ENCODE measurements at regions not wholly inside any gene's neighbourhood (a gene's known extent, or its start where the extent isn't known, plus 50 kb on each side); places are given as distances from the start of the nearest gene placed in this dataset.

DNA sequence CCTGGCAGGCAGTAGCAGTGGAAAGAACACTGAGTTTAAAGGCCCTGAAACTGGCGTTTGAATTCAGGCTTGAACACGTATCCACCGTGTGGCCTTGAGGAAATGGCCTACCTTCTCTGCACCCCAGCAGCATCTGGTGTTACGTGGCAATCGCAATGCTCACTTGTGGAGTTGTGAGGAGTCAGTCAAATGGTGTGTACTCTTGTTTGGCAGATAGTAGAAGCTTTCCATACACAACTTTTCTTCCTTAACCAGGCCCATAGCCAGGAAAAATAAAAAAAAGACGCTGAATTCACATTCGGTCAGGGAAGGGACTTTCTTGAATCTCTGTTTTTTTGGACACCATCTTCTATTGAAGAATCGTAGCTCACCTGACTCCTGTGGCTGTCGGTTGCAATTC lies 1101.5 kb upstream of the KLHL29 start:
- no peak for DNase-seq

DNA sequence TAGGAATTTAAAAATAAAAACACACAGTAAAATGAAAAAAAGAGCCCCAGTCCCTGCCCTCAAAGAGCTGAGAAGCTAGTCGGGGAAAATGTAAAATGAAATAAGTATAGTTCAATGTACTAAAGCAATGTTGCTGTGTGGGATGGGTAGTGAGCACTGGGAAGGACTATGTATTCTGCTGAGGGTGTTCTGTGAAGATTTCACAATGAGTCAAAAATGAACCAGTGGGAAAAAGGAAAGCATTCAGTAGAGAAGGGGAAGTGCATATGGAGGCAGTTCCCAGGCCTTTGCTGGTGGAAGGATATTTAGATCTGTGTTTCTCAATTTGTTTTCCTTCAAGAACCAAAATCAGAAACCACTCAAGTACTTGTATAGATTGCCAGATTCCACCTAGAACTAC lies 1094.7 kb upstream of the KLHL29 start:
- no peak for DNase-seq

DNA sequence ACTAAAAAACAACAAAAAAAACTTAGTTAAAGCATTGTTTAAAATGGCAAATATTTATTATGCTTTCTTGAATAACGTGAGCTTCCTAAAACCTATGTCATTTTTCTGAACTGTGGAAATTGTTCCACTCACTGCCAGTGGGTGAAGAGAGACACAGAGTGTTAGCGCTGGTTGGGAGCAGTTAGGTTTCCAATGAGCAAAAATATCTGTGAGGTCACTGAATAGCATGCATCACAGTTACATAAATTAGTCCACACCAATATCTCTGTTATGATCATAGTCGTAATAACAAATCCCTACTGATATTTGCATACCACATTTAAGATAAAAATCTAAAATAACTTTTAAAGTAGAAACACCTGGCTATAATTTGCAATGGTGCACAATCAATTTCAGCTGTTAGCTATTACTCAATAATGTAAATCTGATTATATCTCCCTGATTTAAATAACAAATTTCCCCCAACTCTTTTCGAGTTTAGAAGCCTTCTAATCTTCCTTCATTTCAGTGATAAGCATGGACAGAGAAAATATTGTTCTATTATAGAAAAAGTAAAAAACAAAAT lies 1094.0 kb upstream of the KLHL29 start:
- no peak for DNase-seq

DNA sequence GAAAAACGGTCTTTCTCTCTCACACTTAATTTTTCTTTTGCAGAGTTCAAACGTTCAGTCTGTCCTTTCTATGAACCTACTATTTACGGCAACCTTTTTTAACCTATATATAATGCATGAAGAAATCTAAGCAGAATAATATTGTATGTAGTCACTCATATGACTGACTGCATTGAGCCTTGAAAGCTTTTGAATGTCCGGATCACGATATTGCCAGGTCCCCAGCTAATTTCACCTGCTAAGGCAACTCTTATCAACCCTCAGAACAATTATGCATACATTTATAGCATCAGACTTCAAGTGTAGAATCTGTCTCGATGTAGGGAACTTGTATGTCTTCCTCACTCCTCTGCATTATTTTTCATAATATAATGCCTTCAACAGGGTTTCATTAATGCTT lies 1083.8 kb upstream of the KLHL29 start:
- DNase-seq = no peak

DNA sequence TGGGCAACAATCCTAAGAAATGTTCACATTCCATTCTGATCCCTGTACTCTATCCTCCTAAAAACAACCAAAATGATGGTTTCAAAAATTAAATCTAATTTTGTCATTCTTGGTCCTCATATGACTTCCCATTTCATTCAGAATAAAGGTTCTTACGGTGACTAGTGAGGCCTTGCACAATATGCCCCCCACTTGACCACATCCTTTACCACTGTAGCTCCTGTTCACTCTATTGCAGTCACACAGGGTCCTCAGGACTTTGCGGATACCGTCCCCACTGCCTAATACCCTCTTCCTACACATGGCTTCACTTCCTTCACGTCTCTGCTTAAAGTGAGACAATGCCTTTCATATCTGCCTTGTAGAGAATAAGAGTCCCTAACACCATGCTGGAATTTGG lies 1058.7 kb upstream of the KLHL29 start:
- DNase-seq = no peak

DNA sequence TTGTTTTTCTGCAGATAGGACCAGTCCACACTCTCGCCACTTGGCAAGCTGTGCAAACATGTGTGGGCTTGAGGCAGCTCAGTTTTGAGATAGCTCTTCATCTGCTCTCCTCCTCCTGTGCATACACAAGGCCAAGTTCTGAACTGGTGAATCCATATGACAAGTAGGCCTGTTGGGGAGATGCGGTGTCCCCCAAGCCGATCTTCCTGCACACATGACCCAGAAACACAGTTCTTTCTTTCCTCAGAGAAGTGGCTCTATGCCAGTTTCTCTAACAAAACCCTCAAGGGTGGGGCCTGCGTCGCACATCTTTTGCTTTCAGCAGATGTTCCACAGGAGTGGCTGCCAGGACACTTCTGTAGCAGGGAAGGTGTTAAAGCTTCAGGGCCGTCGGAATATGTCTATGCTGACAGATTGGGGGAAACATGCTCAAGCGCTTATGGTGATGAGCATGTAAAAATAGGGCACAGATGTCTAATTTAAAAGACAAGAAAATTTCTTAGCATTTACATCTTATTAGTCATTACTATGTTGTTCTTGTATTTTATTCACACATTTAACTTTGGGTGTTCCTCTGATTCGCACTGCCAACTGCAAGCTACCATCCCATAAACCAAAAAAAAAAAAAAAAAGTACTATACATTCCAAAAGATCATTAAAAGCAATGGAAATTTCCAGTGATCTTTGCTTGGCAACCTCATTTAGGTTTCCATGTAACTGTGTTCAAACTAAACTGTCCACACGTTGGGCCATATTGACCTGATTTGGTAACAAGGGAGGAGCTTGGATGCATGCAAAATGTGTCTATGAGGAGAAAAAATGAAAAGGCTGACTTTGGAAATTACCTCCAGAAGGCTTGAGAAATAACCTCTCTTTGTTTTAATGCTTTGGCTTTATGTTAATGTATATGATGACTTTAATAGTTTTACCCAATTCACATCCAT lies 1055.5 kb upstream of the KLHL29 start:
- no peak for DNase-seq

DNA sequence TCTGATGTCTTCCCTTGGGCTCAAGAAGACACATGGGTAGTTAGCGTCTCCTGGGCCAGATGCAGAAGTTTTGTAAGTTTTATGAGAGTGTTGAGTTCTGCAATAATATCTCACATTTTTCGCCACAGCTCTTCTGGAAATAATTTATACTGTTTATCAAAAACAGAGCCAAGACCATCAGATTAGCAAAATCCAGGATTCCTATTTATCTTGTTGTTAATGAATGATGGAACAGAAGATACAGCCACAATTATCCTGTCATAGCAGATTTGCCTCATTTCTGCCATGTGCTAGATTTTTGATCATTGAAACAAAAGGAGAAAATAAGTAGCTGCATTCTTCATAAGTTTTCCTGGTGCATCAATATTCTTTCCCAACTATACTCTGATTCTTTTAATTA lies 1048.6 kb upstream of the KLHL29 start:
- DNase-seq = no peak

DNA sequence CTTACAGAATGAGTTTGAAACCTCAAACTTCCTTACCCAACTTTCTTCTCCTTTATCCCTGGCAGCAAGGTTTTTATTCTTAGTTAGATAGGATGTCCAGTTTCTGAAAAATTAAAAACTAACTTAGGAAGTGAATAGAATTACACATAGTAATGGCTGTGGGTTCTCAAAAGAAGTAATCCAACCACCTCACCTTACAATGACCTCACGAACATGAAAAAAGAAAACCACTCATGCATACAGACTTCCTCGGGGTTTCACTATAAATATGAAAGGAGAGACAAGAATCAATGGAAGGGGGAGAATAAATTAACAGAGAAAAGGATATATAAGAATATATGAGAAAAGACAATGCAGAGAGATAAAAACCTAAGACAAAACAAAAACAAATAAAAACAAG lies 1044.3 kb upstream of the KLHL29 start:
- no peak for DNase-seq

DNA sequence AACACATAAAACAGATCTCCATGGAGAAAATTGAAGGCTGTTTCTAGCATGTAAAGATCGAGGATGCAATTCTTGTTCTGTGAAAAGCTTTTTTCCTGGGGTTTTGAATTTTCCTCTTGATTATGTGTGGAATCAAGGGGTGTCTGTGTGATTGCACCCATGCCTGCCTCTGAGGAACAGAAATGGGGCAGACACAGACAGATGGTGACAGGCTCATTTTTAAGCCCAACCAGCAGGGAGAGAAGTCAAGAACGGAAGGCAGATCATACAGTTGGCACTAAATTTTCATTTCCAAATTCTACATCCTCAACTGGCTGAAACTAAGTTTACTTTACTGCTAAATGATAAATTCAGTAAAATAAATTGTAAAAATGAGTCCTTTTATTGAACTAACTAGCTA lies 1037.7 kb upstream of the KLHL29 start:
- no peak for DNase-seq

DNA sequence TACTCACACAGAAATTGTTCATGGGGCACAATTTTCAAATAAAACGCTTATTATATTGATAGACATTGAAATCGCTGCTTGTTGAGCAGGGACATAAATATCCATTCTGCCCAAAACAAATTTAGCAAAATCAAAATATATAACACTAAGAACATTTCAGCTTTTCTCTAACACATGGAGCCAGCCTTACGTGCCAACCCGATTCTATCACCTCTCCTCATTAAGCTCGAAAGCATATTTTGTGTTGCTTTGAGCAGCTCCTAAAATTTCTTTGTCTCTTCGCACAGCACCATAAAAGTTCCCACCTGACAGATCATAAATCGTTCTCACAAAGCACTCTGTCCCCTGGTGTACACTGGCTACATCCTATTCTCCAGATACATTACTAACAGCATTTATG lies 1034.4 kb upstream of the KLHL29 start:
- no peak for DNase-seq

DNA sequence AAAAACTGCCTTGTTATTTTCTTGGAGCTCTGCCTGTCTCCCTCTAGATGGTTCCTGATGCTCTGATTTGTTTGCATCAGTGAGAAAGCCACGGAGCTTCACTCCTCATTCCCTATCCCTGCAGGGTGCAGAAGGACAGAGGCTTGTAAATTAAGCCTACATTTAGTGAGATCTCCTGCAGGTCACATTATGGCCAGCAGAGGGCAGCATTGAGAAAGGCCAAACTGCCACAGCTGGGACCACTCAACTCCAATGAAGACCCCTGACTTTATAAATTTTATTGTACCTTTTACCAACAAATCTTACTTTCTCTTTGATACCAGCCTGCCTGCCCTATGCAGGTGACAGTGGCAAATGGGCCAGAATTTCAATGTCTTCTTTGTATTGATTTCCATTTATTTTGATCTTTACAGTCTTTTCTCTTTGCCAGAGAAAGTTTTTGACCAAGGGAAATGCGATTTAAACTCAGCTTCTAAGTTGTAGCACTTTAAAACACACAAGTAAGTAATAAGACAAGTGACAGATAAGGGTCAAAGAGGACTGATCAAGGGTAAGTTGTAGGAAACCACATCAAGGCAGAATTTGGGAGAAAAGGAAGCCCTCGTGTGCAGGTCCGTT lies 1029.1 kb upstream of the KLHL29 start:
- DNase-seq = peak; percentile 49

DNA sequence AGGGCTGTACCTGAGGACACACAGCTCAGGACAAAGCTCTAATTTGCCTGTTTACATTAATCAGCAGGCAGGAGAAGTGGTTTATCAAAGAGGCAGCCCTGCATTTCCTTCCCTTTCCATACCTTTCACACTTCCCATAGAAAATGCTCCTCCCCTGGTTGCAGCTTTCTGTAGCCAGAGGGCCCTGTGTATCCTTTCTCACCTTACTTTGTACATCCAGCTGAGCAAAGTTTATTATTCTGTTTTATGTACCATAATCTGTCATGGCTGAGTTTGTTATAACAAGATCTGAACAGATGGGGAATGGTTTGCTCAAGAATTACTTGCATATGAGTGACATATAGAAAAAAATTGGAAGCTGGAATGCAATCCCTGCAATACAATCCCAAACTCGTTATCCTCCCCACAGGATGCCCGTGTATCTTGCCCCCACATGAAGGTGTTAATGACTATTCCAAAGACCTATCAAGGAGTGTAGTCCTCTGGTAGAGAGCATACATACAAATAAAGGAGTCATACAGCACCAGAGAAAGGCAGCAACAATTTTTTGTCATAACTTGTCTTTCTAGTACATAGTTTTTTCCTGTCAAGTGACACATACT lies 1025.8 kb upstream of the KLHL29 start:
- no peak for DNase-seq

DNA sequence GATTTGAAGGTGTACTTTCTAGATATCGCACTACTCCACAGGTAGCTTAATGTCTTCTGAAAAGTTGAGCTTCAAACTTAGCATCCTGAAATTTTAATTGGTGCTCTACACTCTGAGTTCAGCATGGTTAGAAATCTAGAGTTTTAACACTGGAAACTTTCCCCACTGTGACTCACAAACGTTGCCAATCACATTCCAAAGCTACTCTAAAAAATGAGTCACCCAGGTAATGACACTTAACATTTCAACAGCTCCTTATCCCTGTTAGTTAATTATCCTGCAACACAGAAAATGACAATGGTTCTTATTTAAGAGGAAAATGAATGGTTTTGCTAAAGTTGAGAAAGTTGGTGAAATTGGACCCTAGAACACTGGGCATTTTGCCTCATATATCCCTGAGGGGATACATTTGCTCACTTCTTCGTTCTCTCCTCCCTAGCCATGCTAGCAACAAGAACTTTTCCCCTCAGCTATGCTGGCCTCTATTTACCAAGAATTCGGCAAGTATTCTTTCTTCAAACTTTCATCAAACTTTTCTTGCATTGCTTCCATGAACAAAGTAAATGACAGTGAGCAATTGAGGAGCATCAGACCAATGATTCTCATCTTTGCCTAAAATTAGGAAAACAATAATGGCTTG lies 1024.1 kb upstream of the KLHL29 start:
- no peak for DNase-seq

DNA sequence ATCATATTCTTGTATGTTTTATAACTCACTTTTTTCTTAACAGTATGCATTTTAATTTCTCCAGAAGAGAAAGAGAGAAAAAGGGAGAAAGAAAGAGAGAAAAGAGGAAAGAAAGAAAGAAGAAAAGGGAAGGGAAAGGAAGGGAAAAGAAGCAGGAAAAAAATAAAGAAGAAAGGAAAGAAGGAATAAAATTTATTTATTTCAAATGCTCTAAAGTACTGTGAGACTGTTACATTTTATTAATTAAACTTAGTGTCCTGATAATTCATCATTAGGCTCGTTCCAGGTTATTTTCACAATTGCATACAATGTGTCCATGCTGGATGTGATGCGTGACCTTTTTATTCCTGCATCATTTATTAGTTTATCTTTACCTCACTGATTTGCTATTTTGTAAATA lies 1023.4 kb upstream of the KLHL29 start:
- DNase-seq = no peak

DNA sequence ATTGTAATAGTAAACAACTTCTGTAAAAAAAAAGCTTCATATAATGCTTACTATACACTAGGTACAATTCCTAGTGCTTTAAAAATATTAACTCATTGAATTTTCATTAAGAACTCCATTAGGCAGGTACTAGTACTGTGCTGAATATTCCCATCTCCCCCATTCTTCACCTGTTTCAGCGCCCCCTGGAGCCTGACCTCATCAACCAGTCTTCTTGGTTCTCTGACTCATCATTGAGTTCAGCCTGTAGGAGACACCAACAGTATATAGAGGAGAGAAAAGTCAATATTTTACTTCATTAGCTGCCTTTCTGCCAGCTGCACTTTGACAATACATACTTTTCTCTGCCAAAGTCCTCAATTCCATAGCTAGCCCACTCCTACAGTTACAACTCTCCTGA lies 1009.9 kb upstream of the KLHL29 start:
- DNase-seq = no peak

DNA sequence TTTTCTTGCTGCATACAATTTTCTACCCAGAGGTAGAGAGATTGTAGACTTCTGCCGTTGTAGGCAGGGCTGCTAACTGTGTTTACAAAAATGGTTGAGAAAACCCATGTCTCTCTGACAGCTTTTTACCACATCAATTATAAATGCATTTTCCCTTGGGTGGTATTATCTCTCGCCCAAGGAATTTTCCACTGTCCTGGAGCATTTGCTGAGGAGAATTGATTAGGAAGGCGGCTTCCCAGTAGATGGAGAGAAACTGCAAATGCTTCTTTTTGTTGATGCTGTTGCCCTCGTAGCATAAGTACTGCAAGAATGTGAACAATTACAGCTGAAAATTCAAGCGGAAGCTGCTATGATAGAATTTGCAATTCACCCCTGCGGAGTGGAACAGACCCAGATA lies 1007.7 kb upstream of the KLHL29 start:
- no peak for DNase-seq

DNA sequence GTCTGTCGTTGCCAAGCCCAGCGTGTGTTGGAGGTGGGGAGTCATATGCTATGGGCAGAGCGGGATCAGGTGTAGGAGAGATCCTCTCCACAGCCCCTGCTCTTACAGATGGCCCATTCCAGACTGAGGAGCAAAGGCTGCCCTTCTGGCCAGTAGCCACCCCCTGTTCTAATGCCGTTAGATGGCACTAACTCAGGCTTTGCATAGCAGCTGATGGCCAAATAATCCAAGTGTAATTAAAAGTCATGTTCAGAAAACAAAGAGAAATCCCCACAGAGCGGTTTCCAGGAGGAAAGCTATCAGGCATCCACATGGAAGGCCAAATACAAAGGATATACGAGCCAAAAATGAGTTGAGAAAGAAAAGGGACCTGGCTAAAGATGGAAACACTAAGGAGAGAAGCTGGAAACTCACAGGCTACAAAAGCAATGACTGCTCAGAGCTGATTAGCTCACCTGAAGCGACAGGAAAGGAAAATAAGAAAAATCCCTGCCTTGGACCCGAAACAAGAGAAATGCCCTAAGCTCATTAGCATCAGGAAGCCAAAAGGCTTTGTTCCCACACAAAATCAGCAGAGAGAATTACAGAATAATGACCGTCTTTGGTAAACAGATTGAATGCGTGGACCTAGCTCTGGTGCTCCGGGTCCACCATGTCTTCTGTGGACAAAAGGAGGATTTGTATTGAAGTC lies 1002.4 kb upstream of the KLHL29 start:
- no peak for DNase-seq

DNA sequence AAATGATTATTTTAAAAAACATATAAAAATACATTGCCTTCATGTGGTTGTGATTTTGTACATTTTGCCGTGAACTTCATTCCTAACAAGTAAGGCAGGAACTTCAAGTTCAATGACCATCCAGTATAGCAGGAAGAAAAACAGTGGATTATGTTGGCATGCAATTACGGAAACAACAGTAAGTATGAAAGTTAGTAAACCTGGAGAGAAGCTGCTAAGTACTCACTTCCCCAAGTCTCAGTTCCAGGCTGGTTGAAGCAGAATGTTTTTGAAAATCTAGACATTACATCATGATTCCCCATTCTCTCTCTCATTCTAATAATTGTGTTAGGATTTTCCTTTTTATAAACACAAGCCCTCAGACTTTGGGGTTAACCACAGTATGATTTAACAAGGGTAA lies 987.1 kb upstream of the KLHL29 start:
- no peak for DNase-seq

DNA sequence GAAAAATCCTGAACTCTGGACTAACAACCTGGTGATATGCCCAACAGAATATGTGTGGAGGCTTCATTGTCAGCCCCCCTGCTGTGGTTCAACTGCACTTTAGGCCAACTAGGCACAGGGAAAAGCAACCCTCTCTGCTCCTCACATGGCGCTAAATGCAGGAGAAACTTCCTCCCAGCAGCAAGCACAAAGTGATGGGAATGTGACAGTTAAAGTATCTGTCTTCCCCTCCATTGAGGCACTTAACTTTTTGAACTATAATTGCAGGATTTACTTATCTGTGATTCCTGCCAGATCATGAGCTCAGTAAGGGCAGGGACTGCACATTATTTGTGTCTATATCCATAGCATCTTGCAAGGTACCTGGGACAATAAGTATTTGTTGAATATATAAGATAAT lies 981.2 kb upstream of the KLHL29 start:
- DNase-seq = no peak

DNA sequence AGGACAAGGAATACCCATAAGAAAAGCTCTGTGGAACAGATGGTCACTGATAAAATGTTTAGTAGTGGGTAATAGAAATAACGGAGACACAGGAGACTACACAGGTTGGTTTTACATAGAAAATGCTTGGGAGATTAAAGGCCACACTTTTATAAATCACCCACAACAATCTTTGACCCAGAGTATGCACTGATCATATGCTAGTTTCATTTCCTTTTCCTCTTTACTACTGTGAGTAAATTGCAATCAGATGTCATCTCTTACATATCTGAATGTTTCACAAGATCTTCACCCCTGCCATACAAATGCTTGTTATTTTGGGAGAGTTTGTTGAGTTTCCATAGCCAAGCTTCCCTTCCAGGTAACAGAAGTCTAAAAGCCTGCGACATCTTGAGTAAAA lies 978.4 kb upstream of the KLHL29 start:
- no peak for DNase-seq

DNA sequence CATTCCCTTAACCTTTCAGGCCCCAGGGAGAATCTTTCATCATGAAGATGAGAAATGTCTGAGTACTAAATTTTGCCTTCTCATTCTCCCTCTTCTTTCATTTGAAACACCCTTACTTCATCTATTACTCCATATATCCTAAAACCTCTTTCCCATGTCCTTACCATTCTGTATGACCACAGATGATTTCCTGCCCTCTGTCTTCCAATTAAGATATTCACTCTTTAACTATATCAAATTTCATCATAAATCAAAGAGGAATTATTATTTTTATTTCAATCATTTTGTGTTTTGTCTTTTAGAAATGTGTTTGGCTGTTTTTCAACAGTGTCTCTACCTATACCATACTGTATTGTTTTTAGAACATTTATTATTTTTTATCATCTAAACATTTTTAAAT lies 964.9 kb upstream of the KLHL29 start:
- no peak for DNase-seq

DNA sequence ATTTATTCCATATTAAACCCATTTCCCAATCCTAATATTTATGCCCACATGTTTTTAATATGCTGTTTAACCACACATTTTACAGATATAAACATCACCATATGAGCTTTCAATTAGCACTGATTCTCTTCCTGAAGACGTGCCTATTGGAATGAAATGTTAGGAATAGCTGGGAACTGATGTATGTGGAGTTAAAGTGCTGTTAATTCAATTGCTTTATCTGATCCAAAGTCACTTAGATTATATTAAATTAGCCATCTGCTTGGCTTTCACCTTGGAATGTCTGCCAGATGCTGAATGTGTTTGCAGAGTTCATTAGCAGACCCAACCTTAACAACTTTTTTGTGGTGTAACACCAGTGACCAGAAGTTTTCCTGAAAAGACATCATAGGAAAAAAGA lies 942.9 kb upstream of the KLHL29 start:
- DNase-seq = no peak

DNA sequence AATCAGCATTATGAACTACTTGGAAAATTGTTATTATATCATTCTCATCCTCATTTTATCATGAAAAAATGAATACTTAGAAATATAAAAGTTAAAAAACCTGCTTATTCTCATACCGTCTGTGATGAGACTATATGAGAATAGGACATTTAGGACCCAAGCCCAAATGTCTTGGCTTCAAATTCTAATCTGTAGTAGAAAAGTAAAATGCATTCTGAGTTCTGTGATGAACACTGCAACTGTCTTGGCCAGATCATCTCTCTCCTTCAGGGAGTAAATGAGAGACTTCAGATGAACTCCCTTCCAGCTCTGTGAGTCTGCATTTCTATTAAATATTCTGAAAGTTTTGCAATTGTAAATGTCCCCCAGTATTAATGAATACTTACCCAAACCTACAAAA lies 940.7 kb upstream of the KLHL29 start:
- DNase-seq = no peak
